Breast epithelium (tissue), 4 donors: ENCODE measurements at regions not wholly inside any gene's neighbourhood (a gene's known extent, or its start where the extent isn't known, plus 50 kb on each side); places are given as distances from the start of the nearest gene placed in this dataset.
"Not testable (repeated sequence)": the region's sequence is repeated elsewhere in the genome, so short reads cannot be mapped to it uniquely, and the experiment has no call there.

Experiments
- DNase-seq, 2 donors: peaks; one replicate each; pipeline ENCODE4 v3.0.0-alpha.2; 2019; ENCODE audit warnings: low spot score in 2 of 2
- H3K27ac ChIP-seq, 2 donors: fragments of 200-600 bp; sonication (generic) in 1 of 2; one replicate each; pipeline ENCODE4 v1.5.1; 2016 to 2019; ENCODE audit warnings: mild to moderate bottlenecking in 1 of 2
- H3K27me3 ChIP-seq, 2 donors: fragments of 200-600 bp; sonication (generic) in 1 of 2; one replicate each; pipeline versions ENCODE4 v1.5.1 to v1.6.0; 2017 to 2019; ENCODE audit warnings: control low read depth in 1 of 2, mild to moderate bottlenecking in 1 of 2
- H3K36me3 ChIP-seq: fragments of 200-600 bp; one replicate; pipeline ENCODE4 v1.5.1; 2019
- H3K4me1 ChIP-seq, 2 donors: fragments of 200-600 bp; sonication (generic); one replicate each; pipeline ENCODE4 v1.5.1; 2016 to 2019; ENCODE audit warnings: control low read depth in 1 of 2
- H3K4me3 ChIP-seq, 3 donors: fragments of 200-600 bp; sonication (generic); 1 replicate in 2 of 3; 2 replicates in 1 of 3; pipeline ENCODE4 v1.5.1; 2016 to 2019; ENCODE audit warnings: mild to moderate bottlenecking in 3 of 3, moderate library complexity in 2 of 3
- H3K9me3 ChIP-seq, 2 donors: fragments of 200-600 bp; sonication (generic) in 1 of 2; one replicate each; pipeline ENCODE4 v1.5.1; 2016 to 2019; ENCODE audit warnings: control low read depth in 1 of 2
- POLR2A ChIP-seq: fragments of 450-650 bp; IDR thresholded peaks from one replicate; pipeline ENCODE4 v1.6.1; 2016; ENCODE audit warnings: antibody characterized with exemption, mild to moderate bottlenecking, moderate library complexity
- POLR2AphosphoS5 ChIP-seq, 3 donors: sonication (generic); formaldehyde crosslinking; IDR thresholded peaks; one replicate each; pipeline ENCODE4 v1.6.1; 2017; ENCODE audit warnings: antibody characterized with exemption in 3 of 3
- intact Hi-C: fragments of 100-400 bp; cut with DNase I; formaldehyde crosslinking; loops from one replicate; pipeline ENCODE4 v1.15.1; 2023; ENCODE audit warnings: low total_unique reads
- TF ChIP-seq, protein P1 (sequence below), 3 donors: fragments of 450-650 bp; IDR thresholded peaks; one replicate each; pipeline ENCODE4 v1.5.1; 2016 to 2017; ENCODE audit warnings: antibody characterized with exemption in 3 of 3, mild to moderate bottlenecking in 3 of 3, moderate library complexity in 3 of 3

DNA sequence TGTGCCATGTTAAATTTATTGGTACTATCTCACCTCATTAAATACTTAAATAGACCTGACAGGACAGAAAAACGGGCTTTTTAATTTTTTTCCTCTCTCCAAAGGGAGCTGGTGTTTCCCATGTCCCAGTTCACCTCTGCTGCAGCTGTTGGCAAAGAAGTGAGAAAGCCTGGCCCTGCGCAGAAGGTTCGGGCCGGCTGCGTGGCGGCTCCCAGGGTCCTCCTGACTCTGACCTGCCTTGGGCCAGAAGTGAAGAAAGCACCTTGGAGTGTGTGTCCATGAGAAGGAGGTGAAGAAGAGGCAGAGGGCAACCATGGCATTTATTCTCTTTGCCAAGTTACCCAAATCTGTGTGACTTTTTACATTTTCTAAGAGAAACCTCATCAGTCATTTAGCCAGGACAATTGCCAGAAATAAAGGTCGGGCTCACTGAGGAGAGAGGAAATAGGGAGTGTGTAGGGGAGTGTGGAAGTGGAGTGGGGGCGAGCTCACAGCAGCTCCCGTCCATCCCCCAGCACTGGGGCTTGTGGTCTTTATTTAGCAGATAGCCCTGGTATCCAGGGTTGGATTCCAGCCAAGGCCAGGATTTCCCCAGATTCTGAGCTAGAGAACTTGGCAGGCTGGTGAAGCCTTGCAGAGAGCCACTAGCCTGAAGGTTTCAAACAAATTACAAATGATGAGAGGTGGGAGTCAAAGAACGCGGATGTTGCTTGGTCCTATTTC, 102.4 kb upstream of the CADM1 start:
- no peak for TF ChIP-seq POLR2AphosphoS5 (IDR thresholded peaks at IDR 0.05)
- TF ChIP-seq, protein P1, sequence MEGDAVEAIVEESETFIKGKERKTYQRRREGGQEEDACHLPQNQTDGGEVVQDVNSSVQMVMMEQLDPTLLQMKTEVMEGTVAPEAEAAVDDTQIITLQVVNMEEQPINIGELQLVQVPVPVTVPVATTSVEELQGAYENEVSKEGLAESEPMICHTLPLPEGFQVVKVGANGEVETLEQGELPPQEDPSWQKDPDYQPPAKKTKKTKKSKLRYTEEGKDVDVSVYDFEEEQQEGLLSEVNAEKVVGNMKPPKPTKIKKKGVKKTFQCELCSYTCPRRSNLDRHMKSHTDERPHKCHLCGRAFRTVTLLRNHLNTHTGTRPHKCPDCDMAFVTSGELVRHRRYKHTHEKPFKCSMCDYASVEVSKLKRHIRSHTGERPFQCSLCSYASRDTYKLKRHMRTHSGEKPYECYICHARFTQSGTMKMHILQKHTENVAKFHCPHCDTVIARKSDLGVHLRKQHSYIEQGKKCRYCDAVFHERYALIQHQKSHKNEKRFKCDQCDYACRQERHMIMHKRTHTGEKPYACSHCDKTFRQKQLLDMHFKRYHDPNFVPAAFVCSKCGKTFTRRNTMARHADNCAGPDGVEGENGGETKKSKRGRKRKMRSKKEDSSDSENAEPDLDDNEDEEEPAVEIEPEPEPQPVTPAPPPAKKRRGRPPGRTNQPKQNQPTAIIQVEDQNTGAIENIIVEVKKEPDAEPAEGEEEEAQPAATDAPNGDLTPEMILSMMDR (IDR thresholded peaks at IDR 0.05): no peak
- TF ChIP-seq POLR2A: no peak
- Histone ChIP-seq H3K36me3 (no peaks in the 10 kb centered on the region), H3K27ac (no peak overlapping the region), H3K4me3 (no peak overlapping the region), H3K4me1 (peaks cover 0 to 3% of the 10 kb centered on the region in 2 donors), H3K9me3 (no peaks in the 10 kb centered on the region), H3K27me3 (no peaks in the 10 kb centered on the region)
- DNase-seq: no peak
- intact Hi-C loops: no loop called here

DNA sequence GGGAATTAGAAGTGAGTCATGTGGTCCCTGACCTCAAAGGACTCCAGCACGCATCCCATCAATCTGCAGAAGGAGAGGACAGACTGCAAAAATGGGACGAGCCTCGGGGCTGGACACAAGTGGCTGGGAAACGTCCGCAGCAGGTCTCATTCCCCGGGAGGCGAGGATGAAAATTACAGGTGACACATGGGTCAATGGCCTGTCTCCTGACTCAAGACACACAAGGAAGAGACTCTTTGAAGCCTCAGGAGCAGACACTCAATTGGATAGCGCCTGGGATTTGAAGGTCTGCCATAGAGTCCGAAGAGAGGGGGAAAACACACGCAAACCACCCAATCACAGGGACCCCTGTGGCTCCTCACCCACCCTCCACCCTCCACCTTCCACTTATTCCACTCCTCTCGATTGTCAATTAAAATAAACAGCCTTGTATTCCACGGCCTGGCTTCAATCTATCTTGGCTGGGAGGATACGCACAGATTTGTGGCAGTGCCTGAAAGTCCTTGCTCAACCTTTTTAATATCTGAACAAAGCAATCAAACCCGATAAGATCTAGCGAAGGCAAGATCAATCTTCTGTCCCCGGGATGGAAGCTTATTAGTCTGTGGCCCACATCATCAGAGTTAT, 101.8 kb upstream of the CADM1 start:
- DNase-seq: no peak
- intact Hi-C loops: no loop called here
- no peaks in the 10 kb centered on the region for H3K9me3 ChIP-seq
- H3K36me3 ChIP-seq: no peaks in the 10 kb centered on the region
- H3K4me3 ChIP-seq: no peak overlapping the region
- H3K4me1 ChIP-seq: peaks cover 0 to 3% of the 10 kb centered on the region in 2 donors
- H3K27ac ChIP-seq: no peak overlapping the region
- no peaks in the 10 kb centered on the region for H3K27me3 ChIP-seq
- TF ChIP-seq POLR2AphosphoS5 (IDR thresholded peaks at IDR 0.05) (no peak), POLR2A (no peak)
- TF ChIP-seq, protein P1 (IDR thresholded peaks at IDR 0.05): no peak

DNA sequence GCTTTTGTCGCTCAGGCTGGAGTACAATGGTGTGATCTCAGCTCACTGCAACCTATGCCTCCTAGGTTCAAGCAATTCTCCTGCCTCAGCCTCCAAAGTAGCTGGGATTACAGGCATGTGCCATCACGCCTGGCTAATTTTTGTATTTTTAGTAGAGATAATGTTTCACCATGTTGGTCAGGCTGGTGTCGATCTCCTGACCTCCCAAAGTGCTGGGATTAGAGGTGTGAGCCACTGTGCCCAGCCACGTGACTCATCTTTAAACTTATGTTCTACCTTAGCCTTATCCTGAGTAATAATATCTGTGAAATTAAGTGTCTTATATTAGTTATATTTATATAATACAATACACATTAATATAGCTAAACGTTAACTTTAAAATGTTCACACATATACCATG, 101.2 kb upstream of the CADM1 start:
- intact Hi-C loops, H3K27ac ChIP-seq, H3K36me3 ChIP-seq, H3K27me3 ChIP-seq, DNase-seq, H3K4me1 ChIP-seq, H3K4me3 ChIP-seq, H3K9me3 ChIP-seq: not testable (repeated sequence)

DNA sequence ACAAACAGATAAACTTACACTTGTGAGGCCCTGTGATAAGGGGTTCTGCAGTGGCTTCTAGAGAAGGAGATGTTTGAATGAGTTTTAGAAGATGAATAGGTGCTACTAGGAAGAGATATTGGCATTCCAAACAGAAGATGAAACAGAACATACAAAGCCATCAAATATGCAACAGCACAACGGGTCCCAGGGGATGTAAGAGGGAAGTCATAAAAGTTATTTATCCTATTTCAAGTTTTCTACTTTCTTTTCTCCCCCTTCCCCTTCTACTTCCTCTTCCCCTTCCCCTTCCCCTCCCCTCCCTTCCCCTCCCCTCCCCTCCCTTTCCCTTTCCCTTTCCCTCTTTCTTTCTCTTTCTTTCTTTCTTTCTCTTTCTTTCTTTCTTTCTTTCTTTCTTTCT, 94.9 kb upstream of the CADM1 start:
- no peaks in the 10 kb centered on the region for H3K27me3 ChIP-seq
- no peaks in the 10 kb centered on the region for H3K4me1 ChIP-seq
- intact Hi-C loops: no loop called here
- no peak overlapping the region for H3K4me3 ChIP-seq
- no peak for DNase-seq
- no peak overlapping the region for H3K27ac ChIP-seq
- H3K36me3 ChIP-seq: no peaks in the 10 kb centered on the region
- H3K9me3 ChIP-seq: no peaks in the 10 kb centered on the region
- TF ChIP-seq, protein P1 (IDR thresholded peaks at IDR 0.05): no peak
- TF ChIP-seq POLR2A: no peak
- no peak for TF ChIP-seq POLR2AphosphoS5 (IDR thresholded peaks at IDR 0.05)

DNA sequence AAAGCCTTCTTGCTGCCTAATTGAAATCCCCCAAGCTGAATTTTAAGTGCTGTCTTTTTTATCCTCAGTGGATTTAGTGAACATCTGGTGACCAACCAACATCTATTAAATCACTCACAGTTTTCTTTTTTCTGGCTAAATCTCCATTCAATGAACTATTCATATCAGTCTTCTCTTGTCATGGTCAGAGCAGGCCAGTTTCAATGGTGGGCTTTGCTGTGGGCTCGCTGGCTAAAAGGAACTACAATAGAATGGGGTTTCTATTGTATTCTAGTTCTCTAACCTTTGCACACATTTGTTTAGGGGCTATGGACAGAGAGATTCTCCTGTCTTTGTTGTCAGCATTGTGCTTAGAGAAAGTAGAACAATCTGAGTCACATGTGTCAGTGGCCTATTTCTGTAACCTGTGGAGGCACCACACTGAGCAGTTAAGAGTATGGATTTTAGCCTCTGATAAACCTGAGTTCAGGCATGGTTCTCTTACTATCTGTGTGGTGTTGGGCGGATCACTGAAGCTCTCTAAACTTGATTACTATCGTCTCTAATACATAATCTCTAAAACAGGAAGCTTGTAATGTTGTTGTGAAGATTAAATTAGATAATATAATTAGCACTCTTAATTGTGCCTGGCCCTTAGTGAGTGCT, 94.2 kb upstream of the CADM1 start:
- no peaks in the 10 kb centered on the region for H3K4me1 ChIP-seq
- H3K9me3 ChIP-seq: no peaks in the 10 kb centered on the region
- no peaks in the 10 kb centered on the region for H3K36me3 ChIP-seq
- H3K27ac ChIP-seq: no peak overlapping the region
- no peaks in the 10 kb centered on the region for H3K27me3 ChIP-seq
- H3K4me3 ChIP-seq: no peak overlapping the region
- no peak for DNase-seq
- intact Hi-C loops: no loop called here
- TF ChIP-seq POLR2A (no peak), POLR2AphosphoS5 (IDR thresholded peaks at IDR 0.05) (no peak)
- TF ChIP-seq, protein P1 (IDR thresholded peaks at IDR 0.05): no peak
